Fibroblast of the aortic adventitia (primary cell): ENCODE measurements at regions not wholly inside any gene's neighbourhood (a gene's known extent, or its start where the extent isn't known, plus 50 kb on each side); places are given as distances from the start of the nearest gene placed in this dataset.

Source experiments
- DNase-seq: peaks from one replicate; pipeline ENCODE4 v3.0.0-alpha.2; 2010; ENCODE audit warnings: low read depth
- H3K4me3 ChIP-seq: 2 replicates; pipeline ENCODE4 v1.5.1; 2011; ENCODE audit warnings: low read depth, mild to moderate bottlenecking, control low read depth, low read length, moderate library complexity
- TF ChIP-seq, protein P1 (sequence below): IDR thresholded peaks from 2 replicates; pipeline ENCODE4 v1.5.1; 2011; ENCODE audit warnings: mild to moderate bottlenecking, low read length, control low read depth, inconsistent platforms; ENCODE audit not compliant: insufficient read depth

DNA sequence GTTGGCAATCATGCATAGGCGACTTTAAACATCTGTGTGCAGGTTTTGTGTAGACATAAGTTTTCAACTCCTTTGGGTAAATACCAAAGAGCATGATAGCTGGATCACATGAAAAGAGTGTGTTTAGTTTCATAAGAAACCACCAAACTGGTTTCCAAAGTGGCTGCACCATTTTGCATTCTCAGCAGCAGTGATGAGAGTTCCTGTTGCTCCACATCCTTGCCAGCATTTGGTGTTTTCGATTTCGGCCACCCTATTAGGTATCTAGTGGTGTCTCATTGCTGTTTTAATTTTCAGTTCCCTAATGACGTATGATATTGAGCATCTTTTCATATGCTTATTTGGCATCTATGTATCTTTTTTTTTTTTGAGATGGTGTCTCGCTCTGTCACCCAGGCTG is 62.8 kb upstream of the CCND1 start:
- TF ChIP-seq, protein P1, sequence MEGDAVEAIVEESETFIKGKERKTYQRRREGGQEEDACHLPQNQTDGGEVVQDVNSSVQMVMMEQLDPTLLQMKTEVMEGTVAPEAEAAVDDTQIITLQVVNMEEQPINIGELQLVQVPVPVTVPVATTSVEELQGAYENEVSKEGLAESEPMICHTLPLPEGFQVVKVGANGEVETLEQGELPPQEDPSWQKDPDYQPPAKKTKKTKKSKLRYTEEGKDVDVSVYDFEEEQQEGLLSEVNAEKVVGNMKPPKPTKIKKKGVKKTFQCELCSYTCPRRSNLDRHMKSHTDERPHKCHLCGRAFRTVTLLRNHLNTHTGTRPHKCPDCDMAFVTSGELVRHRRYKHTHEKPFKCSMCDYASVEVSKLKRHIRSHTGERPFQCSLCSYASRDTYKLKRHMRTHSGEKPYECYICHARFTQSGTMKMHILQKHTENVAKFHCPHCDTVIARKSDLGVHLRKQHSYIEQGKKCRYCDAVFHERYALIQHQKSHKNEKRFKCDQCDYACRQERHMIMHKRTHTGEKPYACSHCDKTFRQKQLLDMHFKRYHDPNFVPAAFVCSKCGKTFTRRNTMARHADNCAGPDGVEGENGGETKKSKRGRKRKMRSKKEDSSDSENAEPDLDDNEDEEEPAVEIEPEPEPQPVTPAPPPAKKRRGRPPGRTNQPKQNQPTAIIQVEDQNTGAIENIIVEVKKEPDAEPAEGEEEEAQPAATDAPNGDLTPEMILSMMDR = no peak
- no peak overlapping the region for H3K4me3 ChIP-seq
- no peak for DNase-seq

DNA sequence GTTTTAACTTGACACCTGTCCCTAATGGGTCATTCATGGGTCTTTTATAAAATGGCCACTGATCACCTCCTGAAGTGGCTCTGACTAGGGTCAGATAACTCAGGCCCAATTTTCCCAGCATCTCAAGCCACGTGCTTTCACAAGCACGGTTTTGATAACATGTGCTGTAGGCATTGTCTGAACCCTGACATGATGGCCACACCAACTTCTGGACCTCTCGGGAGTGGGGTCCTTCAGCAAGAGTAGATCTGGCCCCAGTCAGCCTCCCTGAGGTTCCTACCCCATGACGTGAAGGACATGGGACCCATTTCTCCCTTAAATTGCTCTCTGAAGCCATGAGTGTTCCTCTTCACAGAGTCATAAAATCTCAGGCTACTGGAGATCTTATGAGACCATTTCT is 60.4 kb upstream of the CCND1 start:
- H3K4me3 ChIP-seq = no peak overlapping the region
- no peak for DNase-seq
- TF ChIP-seq, protein P1 = no peak

DNA sequence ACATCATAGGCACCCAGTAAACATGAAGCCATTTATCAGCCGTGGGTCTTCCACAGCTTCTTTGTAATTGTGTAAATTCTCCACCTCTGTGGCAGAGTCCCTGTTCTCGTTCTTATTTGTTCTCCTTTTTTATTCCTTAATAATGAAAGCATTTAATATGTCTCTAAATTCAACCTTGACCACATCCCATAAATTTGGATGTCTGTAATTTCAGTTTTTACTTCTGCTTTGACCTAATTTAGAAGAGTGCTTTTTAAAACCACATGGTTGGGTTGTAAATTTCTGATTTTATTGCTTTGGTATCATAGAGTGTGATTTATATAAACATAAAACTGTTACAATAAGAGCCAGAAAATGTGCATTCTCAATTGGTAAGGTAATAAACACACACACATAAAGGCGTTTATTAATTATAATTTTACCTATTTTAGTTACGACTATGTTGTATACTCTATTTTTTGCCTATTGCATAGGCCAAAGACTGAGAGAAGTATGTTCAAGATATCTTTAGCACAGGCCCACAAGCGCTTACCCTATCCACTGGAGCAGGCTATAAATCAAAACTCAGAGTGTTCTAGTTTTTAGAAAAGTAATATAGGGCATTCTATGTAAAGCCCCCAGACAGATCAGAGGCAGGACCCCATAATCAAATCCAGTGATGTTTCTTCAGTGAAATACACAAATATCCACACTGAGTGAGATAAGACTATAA is 58.0 kb upstream of the CCND1 start:
- TF ChIP-seq, protein P1 = no peak
- no peak overlapping the region for H3K4me3 ChIP-seq
- DNase-seq = no peak

DNA sequence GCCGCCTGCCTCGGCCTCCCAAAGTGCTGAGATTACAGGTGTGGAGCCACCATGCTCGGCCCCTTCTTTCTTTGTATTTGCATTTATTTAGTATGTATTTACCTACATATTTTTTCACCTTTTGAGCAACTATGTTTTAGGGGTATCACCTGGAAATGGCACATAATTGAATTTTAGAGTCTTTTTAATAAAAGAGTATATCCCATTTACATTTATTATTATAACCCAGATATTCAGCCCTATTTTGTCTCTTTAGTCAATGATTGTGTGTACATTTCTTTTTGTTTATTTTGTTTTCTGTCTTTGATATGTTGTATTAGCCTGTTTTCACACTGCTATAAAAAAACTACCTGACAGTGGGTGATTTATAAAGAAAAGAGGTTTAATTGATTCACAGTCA is 56.8 kb upstream of the CCND1 start:
- TF ChIP-seq, protein P1 = no peak
- H3K4me3 ChIP-seq = no peak overlapping the region
- no peak for DNase-seq

DNA sequence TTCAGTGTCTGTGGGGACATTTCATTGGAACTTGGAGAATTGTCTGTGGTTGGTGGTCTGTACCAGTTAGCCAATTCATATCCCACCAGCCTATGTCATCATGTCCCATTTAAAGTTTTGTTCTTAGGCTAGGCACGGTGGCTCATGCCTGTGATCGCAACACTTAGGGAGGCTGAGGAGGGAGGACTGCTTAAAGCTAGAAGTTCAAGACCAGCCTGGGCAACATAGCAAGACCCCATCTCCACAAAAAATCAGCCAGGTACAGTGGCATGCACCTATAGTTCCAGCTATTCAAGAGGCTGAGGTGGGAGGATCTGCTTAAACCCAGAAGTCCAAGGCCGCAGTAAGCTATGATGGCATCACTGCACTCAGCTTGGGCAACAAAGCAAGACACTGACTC is 55.6 kb upstream of the CCND1 start:
- H3K4me3 ChIP-seq = no peak overlapping the region
- DNase-seq = no peak
- TF ChIP-seq, protein P1 = no peak

DNA sequence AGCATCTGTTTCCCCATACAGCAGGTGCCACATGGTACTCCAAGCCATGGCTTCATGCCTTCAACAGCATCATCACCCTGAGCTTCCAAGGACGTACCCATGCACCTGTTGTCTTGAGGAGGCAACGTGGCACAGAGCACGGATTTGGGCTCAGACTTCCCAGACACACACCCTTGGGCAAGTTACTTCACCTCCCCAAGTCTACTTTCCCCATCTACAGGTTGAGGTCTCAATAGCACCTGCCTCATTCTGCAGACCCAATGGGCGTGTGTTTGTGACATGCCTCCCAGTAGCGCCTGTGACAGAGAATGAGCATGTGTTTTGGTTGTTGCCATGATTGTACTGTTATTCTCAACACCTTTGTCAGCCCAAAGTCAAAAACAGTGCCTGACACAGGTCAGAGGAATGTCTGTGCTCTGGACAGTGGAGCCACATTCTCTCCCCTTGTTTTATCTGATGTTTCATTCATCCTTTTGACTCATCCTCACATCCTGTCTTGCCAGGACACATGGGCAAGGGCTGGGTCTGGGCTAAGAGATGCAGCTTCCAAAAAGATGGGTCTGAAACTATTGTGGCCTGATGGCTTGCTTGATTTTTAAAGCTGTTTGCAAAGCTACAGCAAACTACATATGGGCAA is 53.4 kb upstream of the CCND1 start:
- peak; percentile 30 for DNase-seq
- no peak overlapping the region for H3K4me3 ChIP-seq
- TF ChIP-seq, protein P1 = no peak
